ENCODE measurements at regions not wholly inside any gene's neighbourhood (a gene's known extent, or its start where the extent isn't known, plus 50 kb on each side); places are given as distances from the start of the nearest gene placed in this dataset.

DNA sequence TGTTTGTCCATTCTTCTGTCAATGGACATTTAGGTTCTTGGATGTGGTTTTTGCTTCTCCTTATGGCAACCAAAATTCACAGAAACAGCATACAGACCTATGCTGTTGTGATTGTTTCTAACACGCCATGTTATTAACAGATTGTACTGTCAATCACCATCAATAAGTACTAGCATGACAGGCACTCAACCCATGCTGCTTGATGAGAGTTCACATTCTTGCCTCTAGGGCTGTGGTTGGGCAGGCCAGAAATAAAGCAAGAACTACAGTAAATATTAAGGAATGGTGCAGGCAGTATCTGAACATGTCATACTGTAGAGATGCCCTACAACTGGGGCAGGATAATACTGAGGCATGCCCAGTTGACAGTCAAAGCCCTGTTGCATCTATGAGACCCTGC is 171.2 kb upstream of the ZFHX3 start:
- DNase-seq (ENCODE audit: low read depth), result no peak

GRCh38 chr16:73217654-73218053 is 169.7 kb upstream of the ZFHX3 start:
- no peak for DNase-seq (ENCODE audit: low read depth)

DNA sequence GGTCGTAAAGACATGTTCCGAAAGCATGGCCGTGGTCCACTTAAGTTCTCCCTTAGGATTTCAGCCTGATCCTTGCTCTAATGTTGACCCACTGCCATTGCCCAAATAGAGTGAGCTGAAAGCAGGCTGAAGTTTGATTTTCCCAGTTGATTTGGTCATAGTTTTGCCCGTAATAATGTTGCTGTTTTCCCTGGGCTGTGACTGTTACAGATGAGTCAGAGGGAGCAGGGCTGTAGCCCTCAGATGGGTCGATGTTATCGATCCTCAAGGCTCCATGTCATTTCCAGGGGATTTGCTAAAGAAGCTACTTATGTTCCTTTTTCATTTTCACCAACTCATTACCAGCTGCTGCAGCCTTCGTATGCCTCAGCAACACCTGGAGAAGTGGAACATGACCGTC is 169.0 kb upstream of the ZFHX3 start:
- no peak for DNase-seq (ENCODE audit: low read depth)

DNA sequence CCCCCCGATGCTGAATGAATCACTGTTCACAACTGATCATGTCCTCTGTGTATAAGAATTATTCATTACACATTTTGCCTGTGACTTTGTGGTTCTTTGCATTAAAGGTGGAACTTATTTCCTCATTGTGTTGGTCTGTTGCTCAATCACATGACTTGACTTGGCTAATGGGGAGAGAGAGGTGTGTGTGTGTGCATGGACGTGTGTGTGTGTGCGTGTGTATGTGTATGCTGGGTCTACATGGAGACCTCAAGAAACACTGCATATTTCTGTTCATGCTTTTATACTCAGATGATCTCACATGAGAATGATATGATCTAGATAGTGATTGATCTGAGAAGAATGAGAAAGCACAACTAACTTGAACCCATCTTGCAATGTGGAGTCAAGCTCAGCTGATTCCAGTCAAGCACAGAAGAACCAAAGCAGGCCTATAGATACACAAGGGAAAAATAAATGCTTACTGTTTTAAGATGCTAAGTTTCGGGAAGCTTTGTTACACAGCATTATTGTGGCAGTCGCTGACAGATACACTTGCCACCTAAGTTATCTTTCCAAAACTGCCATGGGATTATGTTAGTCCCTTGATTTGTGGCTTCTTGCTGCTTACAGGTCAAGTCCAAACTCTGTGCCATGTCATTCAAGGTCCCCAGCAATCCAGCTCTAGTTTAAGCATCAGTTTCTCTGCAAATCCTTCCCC is 167.9 kb upstream of the ZFHX3 start:
- no peak for DNase-seq (ENCODE audit: low read depth)

DNA sequence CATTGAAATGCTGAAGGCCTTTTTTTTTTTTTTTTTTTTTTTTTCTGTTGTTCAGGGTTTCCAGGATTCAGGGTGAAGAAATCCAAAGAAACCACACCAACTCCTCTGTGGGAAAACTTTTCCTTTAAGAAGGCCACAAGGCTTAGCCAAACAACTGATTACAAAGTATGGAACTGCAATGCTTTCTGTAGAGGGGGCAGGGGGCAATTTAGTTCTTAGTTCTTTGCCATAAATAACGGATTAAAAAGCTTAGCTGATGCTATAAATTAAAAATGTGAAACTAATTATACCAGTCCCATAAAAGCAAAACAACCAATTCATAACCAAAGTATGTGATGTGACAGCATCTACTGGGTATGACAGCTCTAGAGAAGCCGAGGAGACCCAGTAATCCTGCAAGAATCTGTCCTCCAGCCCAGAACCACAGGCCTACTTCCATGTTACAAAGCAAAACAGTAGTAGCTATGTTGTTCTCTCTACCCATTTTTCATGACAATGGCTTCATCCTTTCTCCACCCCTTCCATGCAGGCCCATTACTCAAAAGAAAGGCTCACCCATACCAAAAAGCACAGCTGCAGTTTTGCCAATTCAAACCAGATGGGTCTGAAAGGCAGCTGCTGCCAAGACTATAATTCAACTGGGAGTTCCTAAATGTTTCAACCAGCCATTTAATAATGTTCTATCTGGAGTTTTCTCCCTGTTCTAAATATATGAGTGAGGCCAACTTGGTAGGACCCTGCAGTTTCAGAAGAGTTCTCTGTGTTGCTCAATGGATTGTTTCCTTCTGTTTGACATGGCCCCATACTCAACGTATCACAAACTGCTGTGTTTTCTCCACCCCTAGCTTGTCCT is 167.1 kb upstream of the ZFHX3 start:
- DNase-seq (ENCODE audit: low read depth), result peak; percentile 40

DNA sequence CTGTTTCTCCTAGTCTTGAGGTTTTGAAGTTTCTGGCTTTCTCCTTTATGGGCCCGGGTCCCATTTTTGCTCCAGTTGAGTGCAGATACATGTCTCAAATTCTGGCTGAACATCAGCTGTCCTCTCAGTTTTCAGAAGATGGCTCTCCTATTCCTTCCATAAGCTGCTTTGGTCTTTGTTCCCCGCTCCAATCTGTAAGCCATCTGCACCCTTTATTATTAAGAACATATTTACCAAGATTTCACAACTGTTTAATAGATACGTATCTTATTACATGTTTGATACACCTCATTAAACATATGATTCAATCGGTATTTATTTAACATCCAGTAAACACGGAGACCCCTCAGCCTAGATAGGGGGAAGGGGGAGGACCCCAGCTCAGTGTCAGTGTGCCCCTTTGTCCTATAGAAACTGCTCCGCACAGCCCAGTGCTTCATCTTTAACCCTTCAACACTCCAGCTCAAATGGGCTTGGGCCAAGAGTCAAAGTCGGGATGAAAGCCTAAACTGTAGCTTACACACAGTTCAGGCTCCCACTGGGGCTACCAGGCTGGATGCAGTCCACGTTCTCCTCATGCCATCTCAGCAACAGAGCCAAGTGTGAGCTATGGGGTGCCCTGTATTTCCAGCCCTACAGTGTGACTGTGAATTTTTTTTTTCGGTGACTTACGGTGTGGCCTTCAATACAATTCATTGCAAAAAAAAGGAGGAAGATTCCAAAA is 166.0 kb upstream of the ZFHX3 start:
- no peak for DNase-seq (ENCODE audit: low read depth)

DNA sequence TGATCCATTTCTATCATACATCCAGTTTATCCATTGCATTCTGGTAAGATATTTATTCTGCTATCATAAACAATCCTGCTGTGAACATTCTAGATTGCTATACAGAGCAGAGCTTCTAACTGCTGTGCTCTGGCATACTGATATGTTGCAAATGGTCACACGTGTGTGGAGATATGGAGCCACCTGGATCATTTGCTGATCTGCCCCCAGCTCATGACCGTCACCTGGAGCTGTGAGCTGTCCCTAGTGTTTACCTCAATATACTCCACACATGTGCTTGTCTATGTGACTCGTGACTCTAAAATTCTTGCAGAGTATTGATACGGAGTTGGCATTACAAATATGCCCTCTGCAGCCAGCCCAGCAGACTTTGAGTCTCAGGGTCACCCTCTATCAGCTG is 164.5 kb upstream of the ZFHX3 start:
- no peak for DNase-seq (ENCODE audit: low read depth)

- DNase-seq (ENCODE audit: low read depth), result no peak
These were observed 162.8 kb upstream of the ZFHX3 start for GRCh38 chr16:73210686-73211085.

- DNase-seq (ENCODE audit: low read depth), result no peak
These were observed 162.2 kb upstream of the ZFHX3 start for GRCh38 chr16:73210084-73210483.

GRCh38 chr16:73209190-73209589 is 161.3 kb upstream of the ZFHX3 start:
- DNase-seq (ENCODE audit: low read depth), result no peak

GRCh38 chr16:73206151-73206707 is 158.3 kb upstream of the ZFHX3 start:
- DNase-seq (ENCODE audit: low read depth), result no peak

DNA sequence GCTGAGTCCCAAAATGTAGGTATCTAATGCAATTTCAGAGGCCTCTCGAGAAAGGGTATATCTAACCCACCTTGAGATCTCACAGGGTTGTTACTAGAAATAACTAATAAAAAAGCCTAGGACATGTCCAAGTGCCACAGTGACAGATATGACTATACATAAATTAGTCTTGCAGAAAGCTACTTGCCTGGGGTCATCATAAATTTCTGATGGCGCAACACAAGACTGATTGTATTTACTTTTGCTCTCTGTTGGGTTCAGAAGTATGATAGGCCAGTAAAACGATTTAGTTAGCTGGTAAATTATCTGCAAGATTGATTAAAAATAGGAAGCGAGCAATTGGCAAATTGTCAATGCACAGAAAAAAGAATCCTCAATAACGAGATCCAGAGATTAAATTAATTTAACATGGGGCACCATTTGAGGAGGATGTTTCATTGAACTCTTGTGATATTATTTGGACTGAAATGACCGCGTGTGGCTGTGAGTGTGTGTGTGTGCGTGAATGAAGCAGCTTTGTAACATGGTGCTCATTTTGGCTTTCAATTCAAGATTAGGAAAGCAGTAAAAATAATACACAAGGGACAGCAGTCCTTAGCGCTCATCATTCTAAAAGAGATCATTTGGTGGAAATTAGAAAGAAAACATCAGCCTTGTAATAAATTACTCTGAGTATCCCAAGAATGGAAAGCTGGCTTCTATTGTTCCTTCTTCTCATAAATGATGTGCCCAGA is 157.4 kb upstream of the ZFHX3 start:
- DNase-seq (ENCODE audit: low read depth), result no peak

DNA sequence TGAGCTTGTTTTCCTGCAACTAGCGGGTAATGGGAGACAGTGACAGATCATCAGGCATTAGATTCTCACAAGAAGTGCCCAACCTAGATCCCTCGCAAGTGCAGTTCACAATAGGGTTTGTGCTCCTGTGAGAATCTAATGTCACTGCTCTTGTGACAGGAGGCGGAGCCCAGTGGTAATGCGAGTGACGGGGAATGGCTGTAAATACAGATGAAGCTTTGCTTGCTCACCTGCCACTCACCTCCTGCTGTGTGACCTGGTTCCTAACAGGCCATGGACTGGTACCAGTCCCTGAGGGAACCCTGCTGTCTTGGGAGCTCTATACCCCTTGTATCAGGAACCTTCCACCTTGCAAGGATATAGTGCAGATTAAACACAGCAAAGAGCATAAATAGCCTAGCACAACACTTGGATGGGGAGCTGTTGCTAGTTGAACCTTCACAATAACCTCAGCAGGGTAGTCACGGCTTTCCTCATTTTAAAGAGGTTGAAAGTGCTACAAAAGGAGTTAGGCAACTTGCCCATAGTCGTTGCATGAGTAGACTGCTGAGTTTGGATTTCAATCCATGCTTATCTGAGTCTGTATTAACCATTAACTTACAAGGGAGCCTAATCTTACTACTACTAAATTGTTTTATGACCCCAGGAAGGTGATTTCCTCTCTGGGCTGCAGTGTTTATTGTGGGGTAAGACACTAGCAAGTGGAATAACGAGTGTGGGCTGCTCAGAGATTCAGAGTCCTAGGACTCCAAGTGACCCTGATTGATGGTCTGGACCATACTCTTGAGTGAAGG is 156.6 kb upstream of the ZFHX3 start:
- DNase-seq (ENCODE audit: low read depth), result no peak

DNA sequence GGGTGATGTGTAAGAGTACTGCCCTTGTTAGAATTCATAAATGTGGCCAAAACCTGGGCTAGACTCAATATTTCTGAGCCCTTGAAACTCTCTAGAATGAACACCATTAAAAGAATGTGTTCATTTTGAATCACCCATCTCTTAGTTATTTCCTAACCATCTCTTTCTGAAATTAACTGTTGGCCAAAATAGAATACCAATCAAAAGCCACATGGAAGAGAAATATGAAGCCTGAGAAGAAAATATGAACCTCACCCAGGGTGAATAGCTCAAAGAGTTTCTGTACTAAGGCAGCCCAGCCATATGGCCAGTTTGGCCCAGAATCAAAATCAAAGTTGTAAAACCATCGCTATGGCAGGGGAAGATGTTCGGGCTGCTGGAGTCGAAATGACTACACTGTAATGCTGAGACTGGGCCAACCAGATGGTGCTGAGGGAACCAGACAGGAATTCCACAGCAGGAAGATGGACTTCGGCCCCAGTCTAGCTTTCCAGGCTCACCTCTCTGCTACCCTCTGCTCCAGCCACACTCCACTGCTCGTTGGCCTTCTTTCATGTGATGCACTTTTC is 154.3 kb upstream of the ZFHX3 start:
- peak; percentile 78 for DNase-seq (ENCODE audit: low read depth)

- no peak for DNase-seq (ENCODE audit: low read depth)
These were observed 151.3 kb upstream of the ZFHX3 start for GRCh38 chr16:73199214-73199613.

- DNase-seq (ENCODE audit: low read depth), result no peak
These were observed 150.6 kb upstream of the ZFHX3 start for GRCh38 chr16:73198481-73198880.

DNA sequence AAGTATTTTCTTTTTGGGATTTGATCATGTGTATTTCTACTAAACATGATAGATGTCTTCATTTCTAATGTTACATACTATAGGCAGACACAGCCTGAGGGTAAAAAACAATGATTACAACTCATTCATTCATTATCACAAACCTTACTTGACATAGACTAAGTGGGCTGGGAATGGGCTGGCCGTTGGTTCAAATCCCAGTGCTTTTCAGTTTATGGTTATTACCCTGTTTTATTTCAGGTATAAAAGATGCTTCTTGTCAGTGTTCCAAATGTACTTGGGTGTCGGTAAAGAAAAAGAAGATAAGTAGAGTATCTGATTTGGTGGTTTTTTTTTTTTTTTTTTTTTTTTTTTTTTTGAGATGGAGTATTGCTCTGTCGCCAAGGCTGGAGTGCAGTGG is 149.7 kb upstream of the ZFHX3 start:
- DNase-seq (ENCODE audit: low read depth), result no peak

DNA sequence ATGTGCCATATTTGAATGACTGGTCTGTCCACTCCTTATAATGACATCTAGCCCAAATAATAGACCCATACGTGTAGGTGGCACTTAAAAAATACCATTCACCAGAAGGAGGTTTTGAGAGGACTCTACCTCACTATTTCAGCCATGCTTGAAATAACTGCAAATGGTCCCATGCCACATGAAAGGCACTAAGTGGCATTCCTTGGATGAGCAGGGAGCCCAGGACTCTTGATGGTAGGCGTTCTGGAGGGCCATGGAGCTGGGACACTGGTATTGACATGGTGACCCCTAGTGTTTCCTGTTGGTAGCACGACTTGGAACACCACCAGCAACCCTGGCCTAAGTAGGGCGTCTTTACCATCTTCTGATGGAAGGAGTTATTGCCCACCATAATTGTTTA is 148.7 kb upstream of the ZFHX3 start:
- DNase-seq (ENCODE audit: low read depth), result peak; percentile 74

DNA sequence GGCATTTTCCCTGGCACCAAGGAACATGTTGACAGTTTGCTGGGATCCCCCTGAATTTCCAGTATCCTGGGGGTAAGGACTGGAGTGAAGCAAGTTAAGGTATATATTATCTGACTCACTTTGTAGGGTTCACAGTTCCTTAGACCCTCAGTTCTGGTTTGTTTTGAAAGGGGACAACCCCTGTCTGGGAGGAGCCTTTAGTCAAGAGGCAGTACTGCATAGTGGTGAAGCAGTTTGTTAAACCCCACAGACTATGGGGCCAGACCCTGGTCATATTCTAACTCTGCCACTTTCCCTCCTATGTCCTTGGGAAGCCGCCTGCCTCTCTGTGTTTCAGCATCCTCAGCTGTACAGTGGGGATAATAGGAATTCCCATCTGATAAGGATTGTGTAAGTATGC is 145.5 kb upstream of the ZFHX3 start:
- DNase-seq (ENCODE audit: low read depth), result no peak

- DNase-seq (ENCODE audit: low read depth), result peak; percentile 42
These were observed 144.4 kb upstream of the ZFHX3 start for GRCh38 chr16:73192232-73192894.
